ENCODE measurements at regions not wholly inside any gene's neighbourhood (a gene's known extent, or its start where the extent isn't known, plus 50 kb on each side); places are given as distances from the start of the nearest gene placed in this dataset.
"Not testable (repeated sequence)": the region's sequence is repeated elsewhere in the genome, so short reads cannot be mapped to it uniquely, and the experiment has no call there.

DNA sequence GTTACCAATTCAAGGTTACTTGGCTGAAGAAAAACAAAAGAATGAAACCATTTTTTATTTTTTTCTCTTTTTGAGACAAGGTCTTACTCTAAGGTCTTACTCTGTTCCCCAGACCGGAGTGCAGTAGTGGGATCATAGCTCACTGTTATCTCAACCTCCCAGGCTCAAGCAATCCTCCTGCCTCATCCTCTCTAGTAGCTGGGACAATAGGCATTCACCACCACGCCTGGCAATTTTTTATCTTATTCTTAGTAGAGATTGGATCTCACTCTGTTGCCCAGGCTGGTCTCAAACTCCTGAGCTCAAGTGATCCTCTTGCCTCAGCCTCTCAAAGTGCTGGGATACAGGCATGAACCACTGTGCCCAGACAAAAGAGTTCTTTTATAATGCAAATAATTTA lies 3732.0 kb upstream of the OR11H1 start:
- DNase-seq; intact Hi-C loops (cut with DNase I): not testable (repeated sequence)

DNA sequence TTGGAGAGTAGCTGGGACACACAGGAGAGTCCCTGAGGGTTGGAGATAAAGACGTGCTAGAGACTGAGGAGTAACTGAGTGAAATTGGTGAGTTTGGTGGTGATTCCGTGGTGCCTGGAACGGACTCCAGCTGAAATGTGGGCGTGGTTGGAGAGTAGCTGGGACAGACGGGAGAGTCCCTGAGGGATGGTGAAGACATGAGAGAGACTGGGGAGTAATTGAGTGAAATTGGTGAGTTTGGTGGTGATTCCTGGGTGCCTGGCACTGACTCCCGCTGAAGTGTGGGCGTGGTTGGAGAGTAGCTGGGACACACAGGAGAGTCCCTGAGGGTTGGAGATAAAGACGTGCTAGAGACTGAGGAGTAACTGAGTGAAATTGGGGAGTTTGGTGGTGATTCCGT lies 3712.5 kb upstream of the OR11H1 start:
- intact Hi-C loops (cut with DNase I), result not testable (repeated sequence)

DNA sequence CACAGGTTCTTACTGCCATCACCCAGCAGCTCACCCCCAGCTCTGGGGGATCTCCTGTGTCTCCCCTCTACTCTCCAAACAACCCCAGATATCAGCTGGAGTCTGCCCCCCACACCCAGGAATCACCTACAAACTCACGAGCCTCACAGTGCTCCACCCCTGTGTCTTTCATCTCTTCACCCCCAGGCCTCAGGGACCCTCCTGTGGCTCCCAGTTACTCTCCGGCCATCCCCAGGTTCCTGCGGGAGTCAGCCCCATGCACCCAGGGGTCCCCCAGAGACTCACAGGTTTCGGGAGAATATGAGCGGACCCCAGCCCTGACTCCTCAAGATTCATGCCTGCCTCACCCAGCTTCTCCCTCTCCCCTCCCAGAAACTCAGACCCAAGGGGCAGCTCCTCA lies 3709.1 kb upstream of the OR11H1 start:
- DNase-seq; intact Hi-C loops (cut with DNase I): not testable (repeated sequence)

More for the DNA sequence above, 3712.5 kb upstream of the OR11H1 start:
- peak in 1 of 42 donors; percentile 3 for DNase-seq

DNA sequence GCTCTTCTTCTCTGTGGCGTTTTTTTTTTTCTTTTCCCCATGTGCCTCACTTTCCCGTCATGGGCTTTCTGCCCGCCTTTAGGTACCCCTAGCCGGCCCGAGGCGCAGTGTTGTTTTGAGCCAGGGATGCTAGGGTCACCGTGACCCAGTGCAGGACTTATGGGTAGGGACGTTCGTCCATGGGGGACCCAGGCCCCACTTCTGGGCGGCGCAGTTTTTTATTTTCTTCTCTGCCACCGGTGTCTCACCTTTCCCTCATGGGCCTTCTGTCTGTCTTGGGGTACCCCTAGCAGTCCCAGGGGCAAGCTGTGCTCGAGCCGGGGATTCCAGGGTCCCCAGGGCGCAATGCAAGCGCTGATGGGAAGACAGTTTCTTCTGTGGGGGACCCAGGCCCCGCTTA lies 3705.7 kb upstream of the OR11H1 start:
- DNase-seq; intact Hi-C loops (cut with DNase I): not testable (repeated sequence)

DNA sequence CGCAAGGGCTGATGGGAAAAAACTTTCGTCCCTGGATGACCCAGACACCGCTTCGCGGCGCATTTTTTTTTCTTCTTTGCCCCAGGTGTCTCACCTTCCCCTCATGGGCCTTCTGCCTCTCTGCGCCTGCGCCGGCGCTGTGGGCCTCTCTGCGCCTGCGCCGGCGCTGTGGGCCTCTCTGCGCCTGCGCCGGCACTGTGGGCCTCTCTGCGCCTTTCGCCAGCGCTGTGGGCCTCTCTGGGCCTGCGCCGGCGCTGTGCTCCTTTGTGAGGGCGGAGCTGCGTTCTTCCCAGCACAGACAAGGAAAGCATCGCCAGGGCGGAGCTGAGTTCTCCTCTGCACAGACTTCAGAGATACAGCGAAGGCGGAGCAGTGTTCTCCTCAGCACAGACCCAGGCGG lies 3703.0 kb upstream of the OR11H1 start:
- DNase-seq; intact Hi-C loops (cut with DNase I): not testable (repeated sequence)

DNA sequence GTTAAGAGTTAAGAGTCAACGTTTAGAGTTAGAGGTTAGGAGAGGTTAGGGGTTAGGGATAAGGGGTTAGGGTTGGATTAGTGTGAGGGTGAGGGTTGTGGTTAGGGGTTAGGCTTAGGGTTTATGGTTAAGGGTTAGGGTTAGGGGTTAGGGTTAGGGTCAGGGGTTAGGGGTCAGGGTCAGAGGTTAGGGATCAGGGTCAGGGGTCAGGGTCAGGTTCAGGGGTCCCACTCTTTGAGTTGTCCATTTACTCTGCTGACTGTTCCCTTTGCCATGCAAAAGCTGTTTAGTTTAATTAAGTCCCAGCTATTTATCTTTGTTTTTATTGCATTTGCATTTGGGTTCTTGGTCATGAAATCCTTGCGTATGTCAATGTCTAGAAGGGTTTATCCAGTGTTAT lies 3702.0 kb upstream of the OR11H1 start:
- intact Hi-C loops (cut with DNase I); DNase-seq: not testable (repeated sequence)

DNA sequence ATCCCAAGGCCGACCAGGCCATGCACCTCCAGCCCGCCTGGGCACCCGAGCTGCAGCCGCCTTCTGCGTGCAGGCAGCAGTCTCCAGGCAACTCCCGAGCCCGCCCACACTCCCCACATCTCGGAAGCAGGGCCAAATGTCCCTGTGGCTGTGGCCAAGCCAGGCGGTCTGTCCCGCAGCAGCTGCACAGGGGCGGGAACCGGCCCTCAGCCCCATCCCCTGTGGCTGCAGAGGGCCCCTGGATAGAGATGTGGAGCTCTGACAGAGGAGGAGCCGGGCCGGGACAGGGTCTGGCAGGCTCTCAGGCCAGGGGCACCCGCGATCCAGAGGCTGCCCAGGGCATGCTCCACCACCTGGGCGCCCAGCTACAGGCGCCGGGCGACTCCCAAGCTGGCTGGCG lies 3698.6 kb upstream of the OR11H1 start:
- intact Hi-C loops (cut with DNase I), result not testable (repeated sequence)

More for the DNA sequence above, 3698.6 kb upstream of the OR11H1 start:
- peak in 29 of 42 donors; percentile 0 to 45 (median 13) for DNase-seq
